Fibroblast of villous mesenchyme (primary cell): ENCODE measurements at regions not wholly inside any gene's neighbourhood (a gene's known extent, or its start where the extent isn't known, plus 50 kb on each side); places are given as distances from the start of the nearest gene placed in this dataset.

ENCODE experiments used
- DNase-seq: peaks from one replicate; pipeline ENCODE4 v3.0.0-alpha.2; 2010; ENCODE audit warnings: low read depth
- H3K4me3 ChIP-seq: 2 replicates; pipeline ENCODE4 v1.5.1; 2011; ENCODE audit warnings: low read depth, mild to moderate bottlenecking, low read length
- CTCF ChIP-seq: IDR thresholded peaks from 2 replicates; pipeline ENCODE4 v1.5.1; 2012; ENCODE audit warnings: low read depth, mild to moderate bottlenecking, low read length; ENCODE audit not compliant: insufficient read depth

- TF ChIP-seq CTCF, result no peak
- no peak for DNase-seq
- H3K4me3 ChIP-seq, result no peak overlapping the region
These were observed 291.1 kb upstream of the NOCT start for GRCh38 chr4:138724530-138724929.

GRCh38 chr4:138716559-138717335 lies 298.8 kb upstream of the NOCT start:
- no peak overlapping the region for H3K4me3 ChIP-seq
- no peak for DNase-seq
- no peak for TF ChIP-seq CTCF

- H3K4me3 ChIP-seq, result no peak overlapping the region
- DNase-seq, result no peak
- TF ChIP-seq CTCF, result no peak
These were observed 305.3 kb upstream of the NOCT start for GRCh38 chr4:138710297-138710696.

GRCh38 chr4:138709859-138710258 lies 305.7 kb upstream of the NOCT start:
- no peak overlapping the region for H3K4me3 ChIP-seq
- no peak for DNase-seq
- no peak for TF ChIP-seq CTCF

GRCh38 chr4:138707746-138708677 lies 307.6 kb upstream of the NOCT start:
- TF ChIP-seq CTCF, result no peak
- peak; percentile 12 for DNase-seq
- no peak overlapping the region for H3K4me3 ChIP-seq

- H3K4me3 ChIP-seq, result no peak overlapping the region
- no peak for TF ChIP-seq CTCF
- DNase-seq, result no peak
These were observed 309.4 kb upstream of the NOCT start for GRCh38 chr4:138706201-138706600.
